Stomach (tissue), 8 donors: ENCODE measurements at regions not wholly inside any gene's neighbourhood (a gene's known extent, or its start where the extent isn't known, plus 50 kb on each side); places are given as distances from the start of the nearest gene placed in this dataset.
A peak's percentile ranks its signal among the peaks of the same experiment; 100 is the strongest.

ENCODE experiments used
- DNase-seq, 2 donors: peaks; one replicate each; pipeline versions ENCODE4 v3.0.0 to v3.0.0-alpha.2; 2013 to 2019
- H3K27ac ChIP-seq, 5 donors: fragments of 200-600 bp in 4 of 5; sonication (generic) in 4 of 5; one replicate each; pipeline ENCODE4 v1.5.1; 2013 to 2019; ENCODE audit warnings: mild to moderate bottlenecking in 1 of 5, moderate library complexity in 1 of 5
- H3K27me3 ChIP-seq, 3 donors: fragments of 200-600 bp; sonication (generic); one replicate each; pipeline ENCODE4 v1.5.1; 2017 to 2019; ENCODE audit warnings: mixed run types in 1 of 3
- H3K36me3 ChIP-seq, 4 donors: fragments of 200-600 bp; sonication (generic); 1 replicate in 3 of 4; 2 replicates in 1 of 4; pipeline ENCODE4 v1.5.1; 2016 to 2019
- H3K4me1 ChIP-seq, 4 donors: fragments of 200-600 bp; sonication (generic); one replicate each; pipeline ENCODE4 v1.5.1; 2016 to 2019
- H3K4me3 ChIP-seq, 4 donors: fragments of 200-600 bp; sonication (generic) in 3 of 4; one replicate each; pipeline ENCODE4 v1.5.1; 2016 to 2019; ENCODE audit warnings: mild to moderate bottlenecking in 1 of 4
- H3K9me3 ChIP-seq, 4 donors: fragments of 200-600 bp; sonication (generic); one replicate each; pipeline ENCODE4 v1.5.1; 2016 to 2019
- EP300 ChIP-seq: sonication (generic); formaldehyde crosslinking; IDR thresholded peaks from one replicate; pipeline ENCODE4 v1.6.1; 2017; ENCODE audit warnings: antibody characterized with exemption
- POLR2A ChIP-seq, 4 donors: fragments of 450-650 bp; IDR thresholded peaks; one replicate each; pipeline ENCODE4 v1.6.1; 2016; ENCODE audit warnings: antibody characterized with exemption in 4 of 4, control low read depth in 2 of 4, mild to moderate bottlenecking in 1 of 4, moderate library complexity in 1 of 4
- POLR2AphosphoS5 ChIP-seq, 3 donors: sonication (generic); formaldehyde crosslinking; IDR thresholded peaks; one replicate each; pipeline ENCODE4 v1.6.1; 2016; ENCODE audit warnings: antibody characterized with exemption in 3 of 3
- WGBS, 5 donors: extraction: QIAGEN DNeasy Blood & Tissue Kit in 3 of 5; methylation state at CpG; one replicate each; pipeline versions ENCODE4 v1.1.5 to v1.1.7; 2013 to 2018; 5-methylcytosine and 5-hydroxymethylcytosine counted together
- intact Hi-C: fragments of 100-400 bp; cut with DNase I; formaldehyde crosslinking; loops from one replicate; pipeline ENCODE4 v1.15.1; 2023; ENCODE audit warnings: low total_unique reads
- TF ChIP-seq, protein P1 (sequence below), 7 experiments: fragments of 450-650 bp in 4 of 7; fragments of 200-600 bp in 3 of 7; sonication (generic) in 3 of 7; IDR thresholded peaks; one replicate each; pipeline ENCODE4 v1.5.1; 2016 to 2019; ENCODE audit warnings: antibody characterized with exemption in 7 of 7, control low read depth in 2 of 7, mild to moderate bottlenecking in 1 of 7
- donor health status: healthy with polysubstance abuse.
- donor health status: Bipolar disorder and iron deficiency.
- donor health status: healthy.

DNA sequence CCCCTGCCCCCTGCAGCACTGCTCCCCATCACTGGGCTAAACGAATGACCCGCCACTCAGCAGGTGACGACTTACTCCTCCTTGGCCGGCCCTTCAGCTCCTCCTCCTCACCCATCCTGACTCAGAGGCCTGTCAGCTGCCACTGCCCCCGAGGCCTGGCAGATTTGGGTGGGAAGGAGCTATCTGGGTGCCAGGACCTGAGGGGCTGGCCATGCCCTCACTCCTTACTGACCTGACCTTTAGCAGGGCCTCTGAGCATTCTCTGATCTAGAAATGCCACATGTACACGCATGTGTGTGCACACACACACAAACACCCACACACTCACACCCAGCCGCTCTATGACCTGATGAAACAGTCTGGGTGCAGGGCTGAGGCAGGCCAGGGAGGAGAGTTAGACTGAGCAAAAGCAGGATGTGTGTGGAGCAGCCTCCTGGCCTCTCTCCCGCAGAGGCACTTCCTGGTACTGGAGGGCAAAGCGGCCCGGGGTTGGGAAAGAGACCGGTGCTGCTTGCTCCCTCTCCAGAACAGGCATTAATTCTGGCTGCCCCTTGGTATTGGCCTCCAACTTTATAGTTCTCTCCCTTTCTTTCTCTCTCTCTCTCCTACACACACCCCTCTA, 68.0 kb downstream of the ZFP36L2 start:
- peaks cover 64 to 83% (median 68%) of the 10 kb centered on the region in 4 donors for H3K4me1 ChIP-seq
- H3K27ac ChIP-seq: peak overlapping the region; percentile 71 to 94 (median 90)
- H3K9me3 ChIP-seq: no peaks in the 10 kb centered on the region
- no peaks in the 10 kb centered on the region for H3K36me3 ChIP-seq
- 24 to 36% (median 30%) methylated on average over 11 of the region's 11 CpGs for WGBS, 5 donors
- H3K27me3 ChIP-seq: no peaks in the 10 kb centered on the region
- TF ChIP-seq, protein P1, sequence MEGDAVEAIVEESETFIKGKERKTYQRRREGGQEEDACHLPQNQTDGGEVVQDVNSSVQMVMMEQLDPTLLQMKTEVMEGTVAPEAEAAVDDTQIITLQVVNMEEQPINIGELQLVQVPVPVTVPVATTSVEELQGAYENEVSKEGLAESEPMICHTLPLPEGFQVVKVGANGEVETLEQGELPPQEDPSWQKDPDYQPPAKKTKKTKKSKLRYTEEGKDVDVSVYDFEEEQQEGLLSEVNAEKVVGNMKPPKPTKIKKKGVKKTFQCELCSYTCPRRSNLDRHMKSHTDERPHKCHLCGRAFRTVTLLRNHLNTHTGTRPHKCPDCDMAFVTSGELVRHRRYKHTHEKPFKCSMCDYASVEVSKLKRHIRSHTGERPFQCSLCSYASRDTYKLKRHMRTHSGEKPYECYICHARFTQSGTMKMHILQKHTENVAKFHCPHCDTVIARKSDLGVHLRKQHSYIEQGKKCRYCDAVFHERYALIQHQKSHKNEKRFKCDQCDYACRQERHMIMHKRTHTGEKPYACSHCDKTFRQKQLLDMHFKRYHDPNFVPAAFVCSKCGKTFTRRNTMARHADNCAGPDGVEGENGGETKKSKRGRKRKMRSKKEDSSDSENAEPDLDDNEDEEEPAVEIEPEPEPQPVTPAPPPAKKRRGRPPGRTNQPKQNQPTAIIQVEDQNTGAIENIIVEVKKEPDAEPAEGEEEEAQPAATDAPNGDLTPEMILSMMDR (IDR thresholded peaks at IDR 0.05): no peak
- no peak for TF ChIP-seq POLR2A (IDR thresholded peaks at IDR 0.05)
- peak in 2 of 3 donors; percentile 3 to 6 for TF ChIP-seq POLR2AphosphoS5 (IDR thresholded peaks at IDR 0.05)
- intact Hi-C loops: no loop called here
- peak; percentile 87 to 89 for DNase-seq
- no peak overlapping the region for H3K4me3 ChIP-seq

DNA sequence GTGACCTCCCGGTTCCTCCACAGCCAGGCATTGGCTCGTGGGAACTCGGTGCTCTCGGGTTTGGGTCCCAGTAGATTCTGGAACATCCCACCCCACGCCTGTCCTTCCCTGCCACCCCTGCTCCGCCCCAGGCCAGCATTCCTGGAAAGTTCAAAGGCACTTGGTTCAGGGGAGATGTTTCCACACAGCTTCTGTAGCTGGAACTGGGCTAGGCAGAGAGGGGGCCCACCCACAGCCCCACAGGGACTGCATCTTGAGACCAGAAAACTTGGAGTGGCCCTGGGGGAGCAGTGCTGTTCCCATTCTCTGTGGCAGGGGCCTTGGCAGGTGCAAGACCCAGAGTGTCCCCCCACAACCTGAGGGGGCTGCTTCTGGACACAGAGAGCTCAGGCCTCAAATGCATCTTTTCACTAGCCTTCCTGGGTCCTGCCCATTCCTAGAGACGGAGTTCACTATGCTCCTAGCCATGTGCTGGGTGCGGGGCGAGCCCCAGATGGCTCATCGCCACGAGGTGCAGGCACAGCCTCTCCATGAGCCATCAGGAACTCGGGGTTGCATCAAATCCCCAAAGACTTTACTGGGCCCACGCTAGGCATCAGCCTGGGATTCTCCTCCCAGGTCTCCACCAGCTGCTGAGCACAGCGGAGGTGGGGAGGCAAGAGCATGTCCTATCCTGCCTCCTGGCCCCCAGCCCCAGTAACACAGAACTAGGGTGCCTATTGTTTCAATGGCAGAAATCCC, 68.7 kb downstream of the ZFP36L2 start:
- peaks cover 67 to 83% (median 69%) of the 10 kb centered on the region in 4 donors for H3K4me1 ChIP-seq
- no peaks in the 10 kb centered on the region for H3K9me3 ChIP-seq
- H3K27ac ChIP-seq: peak overlapping the region; percentile 71 to 94 (median 90)
- no peak overlapping the region for H3K4me3 ChIP-seq
- no peaks in the 10 kb centered on the region for H3K27me3 ChIP-seq
- intact Hi-C loops: no loop called here
- DNase-seq: no peak
- TF ChIP-seq POLR2A (IDR thresholded peaks at IDR 0.05) (no peak), EP300 (no peak), POLR2AphosphoS5 (IDR thresholded peaks at IDR 0.05) (no peak)
- TF ChIP-seq, protein P1 (IDR thresholded peaks at IDR 0.05): no peak
- no peaks in the 10 kb centered on the region for H3K36me3 ChIP-seq
- 72 to 90% (median 74%) methylated on average over 10 to 14 of the region's 14 CpGs for WGBS, 5 donors

DNA sequence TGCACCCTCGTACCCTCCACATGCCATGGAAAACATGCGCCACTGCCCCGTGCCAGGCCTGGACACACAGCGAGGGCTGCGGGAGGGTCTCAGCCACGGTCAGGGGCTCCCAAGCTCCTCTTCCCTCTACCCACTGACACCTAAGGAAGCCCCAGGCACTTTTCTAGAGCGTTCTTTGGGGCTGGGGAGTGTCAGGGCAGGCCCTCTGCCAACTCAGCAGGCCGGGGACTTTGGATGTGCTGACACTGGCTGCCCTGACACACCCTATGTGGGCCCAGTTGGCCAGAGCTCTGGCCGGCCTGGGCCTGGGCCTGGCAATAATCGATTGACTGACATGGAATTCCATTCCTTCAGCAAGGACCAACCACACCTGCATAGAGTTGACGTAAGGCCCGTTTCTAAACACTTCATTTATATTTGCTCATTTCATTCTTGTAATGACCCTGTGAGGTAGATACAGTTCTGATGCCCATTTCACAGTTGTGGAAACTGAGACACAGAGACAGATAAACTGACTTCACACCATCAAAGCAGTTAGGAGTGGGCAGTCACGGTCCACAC, 70.5 kb downstream of the ZFP36L2 start:
- intact Hi-C loops: no loop called here
- Histone ChIP-seq H3K27me3 (no peaks in the 10 kb centered on the region), H3K4me3 (no peak overlapping the region), H3K36me3 (no peaks in the 10 kb centered on the region), H3K27ac (peak overlapping the region in 1 of 5 donors; percentile 94), H3K9me3 (no peaks in the 10 kb centered on the region), H3K4me1 (peaks cover 50 to 69% (median 57%) of the 10 kb centered on the region in 4 donors)
- peak in 1 of 2 donors; percentile 35 for DNase-seq
- 64 to 84% (median 75%) methylated on average over 7 to 13 of the region's 13 CpGs for WGBS, 5 donors
- TF ChIP-seq POLR2AphosphoS5 (IDR thresholded peaks at IDR 0.05): no peak
- TF ChIP-seq POLR2A (IDR thresholded peaks at IDR 0.05): no peak
- no peak for TF ChIP-seq EP300
- TF ChIP-seq, protein P1 (IDR thresholded peaks at IDR 0.05): no peak

DNA sequence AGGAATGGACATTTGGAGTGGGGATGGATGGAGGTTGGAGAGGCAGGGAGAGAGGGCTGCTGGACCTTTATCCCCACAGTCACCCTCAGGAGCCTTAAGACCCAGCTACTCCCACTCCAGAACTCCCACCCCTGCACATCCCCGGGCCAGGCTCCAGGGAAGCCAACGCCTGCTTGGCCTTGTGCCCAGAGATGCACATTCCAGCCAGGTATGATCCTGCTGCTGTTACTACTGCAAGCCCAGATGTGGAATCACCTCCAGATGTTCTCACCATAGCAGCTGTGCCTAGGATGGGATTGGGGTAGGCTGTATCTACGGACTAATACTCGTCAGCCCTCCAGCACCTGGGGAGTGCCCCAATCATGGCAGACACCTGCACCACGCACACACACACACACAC, 71.7 kb downstream of the ZFP36L2 start:
- 66 to 80% (median 74%) methylated on average over 5 of the region's 5 CpGs for WGBS, 5 donors
- no peak for TF ChIP-seq POLR2A (IDR thresholded peaks at IDR 0.05)
- TF ChIP-seq EP300: no peak
- TF ChIP-seq, protein P1 (IDR thresholded peaks at IDR 0.05): no peak
- no peak for TF ChIP-seq POLR2AphosphoS5 (IDR thresholded peaks at IDR 0.05)
- H3K9me3 ChIP-seq: no peaks in the 10 kb centered on the region
- intact Hi-C loops: no loop called here
- peaks cover 38 to 57% (median 45%) of the 10 kb centered on the region in 4 donors for H3K4me1 ChIP-seq
- no peaks in the 10 kb centered on the region for H3K36me3 ChIP-seq
- DNase-seq: peak in 1 of 2 donors; percentile 34
- no peaks in the 10 kb centered on the region for H3K27me3 ChIP-seq
- H3K4me3 ChIP-seq: no peak overlapping the region
- H3K27ac ChIP-seq: no peak overlapping the region
